ENCODE measurements at regions not wholly inside any gene's neighbourhood (a gene's known extent, or its start where the extent isn't known, plus 50 kb on each side); places are given as distances from the start of the nearest gene placed in this dataset.
A peak's percentile ranks its signal among the peaks of the same experiment; 100 is the strongest.
"Not testable (repeated sequence)": the region's sequence is repeated elsewhere in the genome, so short reads cannot be mapped to it uniquely, and the experiment has no call there.

DNA sequence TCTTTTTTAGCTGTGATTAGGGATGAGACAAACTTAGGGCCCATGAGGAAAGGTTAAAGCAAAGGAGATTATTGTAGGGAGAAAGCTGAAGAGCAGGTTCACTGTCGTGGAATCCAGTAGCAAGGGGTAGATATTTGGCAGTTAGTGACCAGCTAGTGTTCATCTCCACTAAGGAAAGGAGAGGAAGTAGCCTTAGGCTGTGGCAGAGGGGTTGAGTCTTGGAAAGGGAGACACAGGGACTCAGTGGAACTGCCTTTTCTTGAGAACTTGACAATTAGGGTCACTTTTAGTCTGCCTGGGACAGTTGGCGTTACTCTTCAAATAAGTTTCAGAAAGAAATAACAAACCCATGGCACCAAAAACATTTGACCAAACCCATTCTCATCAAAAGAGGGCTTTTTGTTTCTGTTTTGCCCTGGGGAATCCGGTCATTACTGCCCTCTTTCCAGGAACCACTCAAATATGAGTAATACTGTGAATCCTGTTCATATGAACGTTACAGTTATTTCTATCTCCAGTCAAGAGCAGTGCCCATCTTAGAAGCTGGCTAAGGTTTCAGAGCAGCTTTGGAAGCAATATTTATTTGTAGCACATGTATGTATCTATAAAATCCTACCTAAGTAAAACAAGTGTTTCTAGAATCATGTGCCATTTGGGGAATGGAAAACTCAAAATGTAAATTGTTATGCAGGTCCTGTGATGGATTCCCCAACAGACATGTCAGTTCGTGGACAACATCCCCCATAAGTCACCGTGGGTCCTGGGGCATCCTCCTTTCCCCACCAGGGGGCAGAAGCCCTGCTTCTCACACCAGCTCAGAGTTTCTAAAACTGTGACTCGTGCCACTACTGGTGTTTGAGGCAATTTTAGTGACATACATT, 77.3 kb upstream of the PHLPP1 start:
- DNase-seq (ENCODE audit: low read depth) = peak; percentile 23
- TF ChIP-seq, protein P1, sequence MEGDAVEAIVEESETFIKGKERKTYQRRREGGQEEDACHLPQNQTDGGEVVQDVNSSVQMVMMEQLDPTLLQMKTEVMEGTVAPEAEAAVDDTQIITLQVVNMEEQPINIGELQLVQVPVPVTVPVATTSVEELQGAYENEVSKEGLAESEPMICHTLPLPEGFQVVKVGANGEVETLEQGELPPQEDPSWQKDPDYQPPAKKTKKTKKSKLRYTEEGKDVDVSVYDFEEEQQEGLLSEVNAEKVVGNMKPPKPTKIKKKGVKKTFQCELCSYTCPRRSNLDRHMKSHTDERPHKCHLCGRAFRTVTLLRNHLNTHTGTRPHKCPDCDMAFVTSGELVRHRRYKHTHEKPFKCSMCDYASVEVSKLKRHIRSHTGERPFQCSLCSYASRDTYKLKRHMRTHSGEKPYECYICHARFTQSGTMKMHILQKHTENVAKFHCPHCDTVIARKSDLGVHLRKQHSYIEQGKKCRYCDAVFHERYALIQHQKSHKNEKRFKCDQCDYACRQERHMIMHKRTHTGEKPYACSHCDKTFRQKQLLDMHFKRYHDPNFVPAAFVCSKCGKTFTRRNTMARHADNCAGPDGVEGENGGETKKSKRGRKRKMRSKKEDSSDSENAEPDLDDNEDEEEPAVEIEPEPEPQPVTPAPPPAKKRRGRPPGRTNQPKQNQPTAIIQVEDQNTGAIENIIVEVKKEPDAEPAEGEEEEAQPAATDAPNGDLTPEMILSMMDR (IDR thresholded peaks at IDR 0.05; ENCODE audit: low read length, missing control alignments) = peak; percentile 60
- H3K4me3 ChIP-seq (replicated peaks; ENCODE audit: low read depth, low read length) = no peak overlapping the region

DNA sequence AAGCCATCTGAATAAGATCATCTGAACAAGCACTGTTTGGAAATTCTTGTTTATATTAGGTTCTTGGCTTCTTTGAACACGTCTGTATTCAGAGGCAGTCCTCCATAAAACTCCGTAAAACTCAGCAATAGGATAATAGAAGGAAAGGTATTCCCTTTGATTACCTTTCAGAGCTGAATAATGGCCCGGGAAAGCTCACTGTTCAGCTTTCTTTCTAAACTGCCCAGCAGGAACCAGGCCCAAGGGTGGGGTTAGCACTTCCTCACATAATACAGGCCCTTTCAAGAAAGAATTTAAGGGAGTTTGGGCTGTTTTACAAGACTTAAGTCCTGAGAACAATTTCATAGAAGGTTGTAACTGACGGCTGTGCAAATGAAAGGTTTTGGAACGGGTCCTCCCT, 72.2 kb upstream of the PHLPP1 start:
- DNase-seq (ENCODE audit: low read depth) = no peak
- TF ChIP-seq, protein P1 (IDR thresholded peaks at IDR 0.05; ENCODE audit: low read length, missing control alignments) = no peak
- H3K4me3 ChIP-seq (replicated peaks; ENCODE audit: low read depth, low read length) = no peak overlapping the region

DNA sequence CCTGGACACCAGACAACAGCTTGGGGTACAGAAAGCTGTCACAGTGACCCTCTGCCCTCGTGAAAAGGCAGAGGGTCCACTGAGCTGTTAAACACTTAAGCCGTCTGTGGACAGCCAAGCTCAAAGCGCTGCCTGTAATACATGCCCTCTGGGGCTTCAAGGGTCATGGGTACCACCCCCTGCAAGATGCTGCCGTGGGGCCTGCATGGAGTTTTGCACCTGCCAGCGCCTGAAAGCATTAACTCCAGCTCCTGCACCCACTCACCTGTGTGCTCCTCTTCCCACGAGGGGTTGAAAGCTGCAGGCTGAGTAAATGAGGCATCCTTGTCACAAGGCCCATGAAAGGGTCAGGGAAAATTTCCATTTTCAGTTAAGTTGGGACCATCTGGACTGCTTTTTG, 70.6 kb upstream of the PHLPP1 start:
- TF ChIP-seq, protein P1 (IDR thresholded peaks at IDR 0.05; ENCODE audit: low read length, missing control alignments) = no peak
- DNase-seq (ENCODE audit: low read depth) = no peak
- no peak overlapping the region for H3K4me3 ChIP-seq (replicated peaks; ENCODE audit: low read depth, low read length)

- TF ChIP-seq, protein P1 (IDR thresholded peaks at IDR 0.05; ENCODE audit: low read length, missing control alignments) = no peak
- no peak overlapping the region for H3K4me3 ChIP-seq (replicated peaks; ENCODE audit: low read depth, low read length)
- DNase-seq (ENCODE audit: low read depth) = no peak
Observed at GRCh38 chr18:62647179-62647578, 68.2 kb upstream of the PHLPP1 start.

DNA sequence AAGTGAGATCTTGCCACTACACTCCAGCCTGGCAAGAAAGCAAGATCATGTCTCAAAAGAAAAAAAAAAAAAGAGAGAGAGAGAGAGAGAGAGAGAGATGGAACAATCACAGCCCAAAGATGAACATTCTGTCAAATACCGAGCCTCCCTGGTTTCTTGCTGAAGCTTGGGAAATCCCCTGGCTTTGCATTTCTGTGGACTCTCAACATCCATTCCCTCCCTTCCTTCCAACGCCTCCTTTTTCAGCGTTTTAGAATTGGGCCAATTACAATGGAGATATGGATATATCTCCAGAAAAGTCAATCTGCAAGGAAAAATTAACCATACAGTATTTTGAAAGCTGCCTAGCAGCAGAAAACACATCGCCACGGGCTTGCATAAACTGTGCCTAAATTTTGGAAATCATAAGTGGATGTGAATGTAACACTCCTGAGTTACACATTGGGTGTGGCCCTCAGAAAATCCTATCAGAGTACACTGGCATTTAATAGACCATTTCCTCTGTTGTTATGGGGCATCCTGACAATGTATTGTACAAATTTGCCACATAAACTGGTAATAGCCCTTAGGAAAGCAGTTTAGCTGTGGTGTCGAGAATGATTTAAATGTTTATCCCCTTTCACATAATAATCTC, 67.2 kb upstream of the PHLPP1 start:
- TF ChIP-seq, protein P1 (IDR thresholded peaks at IDR 0.05; ENCODE audit: low read length, missing control alignments) = no peak
- no peak for DNase-seq (ENCODE audit: low read depth)
- no peak overlapping the region for H3K4me3 ChIP-seq (replicated peaks; ENCODE audit: low read depth, low read length)

DNA sequence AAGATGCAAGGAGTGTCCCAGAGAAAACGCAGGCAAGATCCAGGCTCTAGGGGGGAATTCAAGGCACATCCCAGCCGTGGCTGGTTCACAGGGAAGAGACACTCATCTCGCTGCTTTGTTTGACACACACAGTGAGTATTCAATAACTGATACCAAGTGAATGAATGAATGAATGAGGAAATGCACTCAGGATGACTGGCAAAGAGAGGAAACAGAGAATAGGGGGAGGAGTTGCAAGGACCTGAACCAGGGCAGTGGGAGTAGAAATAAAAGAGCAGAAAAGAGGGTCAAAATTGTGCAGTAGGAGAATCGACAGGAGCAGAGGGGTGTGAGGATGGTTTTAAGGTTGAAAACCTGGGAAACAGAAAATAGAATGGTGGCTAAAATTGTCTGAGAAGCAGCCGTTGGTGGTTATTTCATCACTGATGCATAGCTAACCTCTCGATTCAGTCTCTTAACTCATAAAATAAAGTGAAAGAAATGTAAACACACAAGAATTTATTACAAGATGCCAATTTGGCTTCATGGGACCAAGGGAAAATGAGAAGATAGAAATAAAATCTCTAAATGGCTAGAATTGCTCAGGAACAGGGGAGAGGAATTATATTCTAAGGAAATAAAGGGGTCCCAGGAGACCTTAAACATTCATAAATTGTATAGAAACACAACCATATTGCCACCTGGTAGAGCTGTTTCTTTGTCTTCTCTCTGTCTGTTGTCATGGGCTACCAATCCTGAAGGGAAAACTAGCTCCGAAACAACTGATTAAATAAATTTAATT, 63.9 kb upstream of the PHLPP1 start:
- DNase-seq (ENCODE audit: low read depth) = no peak
- H3K4me3 ChIP-seq (replicated peaks; ENCODE audit: low read depth, low read length) = no peak overlapping the region
- TF ChIP-seq, protein P1 (IDR thresholded peaks at IDR 0.05; ENCODE audit: low read length, missing control alignments) = no peak

GRCh38 chr18:62652057-62652629, 63.2 kb upstream of the PHLPP1 start:
- DNase-seq (ENCODE audit: low read depth); H3K4me3 ChIP-seq (replicated peaks; ENCODE audit: low read depth, low read length): not testable (repeated sequence)

Data from fibroblast of pulmonary artery (primary cell).